ENCODE measurements at regions not wholly inside any gene's neighbourhood (a gene's known extent, or its start where the extent isn't known, plus 50 kb on each side); places are given as distances from the start of the nearest gene placed in this dataset.

GRCh38 chr2:13091861-13092378 is 375.2 kb downstream of the TRIB2 start:
- Histone ChIP-seq H3K36me3 (no peaks in the 10 kb centered on the region), H3K27me3 (no peaks in the 10 kb centered on the region), H3K27ac (no peak overlapping the region), H3K4me3 (no peak overlapping the region), H3K4me1 (no peaks in the 10 kb centered on the region), H3K9me3 (no peaks in the 10 kb centered on the region)
- DNase-seq (ENCODE audit: low spot score in 2 of 2): no peak
- TF ChIP-seq POLR2AphosphoS5 (IDR thresholded peaks at IDR 0.05): no peak
- no peak for TF ChIP-seq EP300 (IDR thresholded peaks at IDR 0.05)
- TF ChIP-seq CTCF (IDR thresholded peaks at IDR 0.05): no peak
- TF ChIP-seq POLR2A (IDR thresholded peaks at IDR 0.05): no peak
- 67% methylated on average over 2 of the region's 2 CpGs for WGBS

DNA sequence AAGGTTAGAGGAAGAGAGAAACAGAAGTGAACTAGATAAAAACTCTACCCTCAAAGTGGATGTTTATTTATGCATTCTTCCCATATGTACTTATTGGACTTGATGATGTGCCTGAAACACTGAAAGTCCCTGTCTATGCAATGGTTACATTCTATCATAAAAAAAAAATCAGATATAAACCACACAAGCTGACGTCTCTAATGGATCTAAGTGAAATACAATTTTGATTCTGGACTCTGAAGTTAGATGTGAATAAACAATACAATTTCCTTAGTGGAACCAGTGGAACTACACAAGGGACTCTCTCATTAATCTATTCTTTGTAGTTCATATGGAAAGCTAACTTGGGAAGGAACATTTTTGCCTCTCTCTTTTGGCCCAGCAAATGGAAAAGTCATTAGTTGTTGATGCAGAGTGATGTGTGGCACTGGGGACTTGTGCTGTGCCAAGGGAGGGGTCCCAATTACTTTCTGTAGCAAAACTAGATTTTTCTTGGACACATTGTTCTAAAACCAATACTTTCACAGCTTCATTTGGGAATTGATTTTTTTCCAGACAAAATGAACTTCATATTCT is 376.8 kb downstream of the TRIB2 start:
- no peak for DNase-seq (ENCODE audit: low spot score in 2 of 2)
- no peak overlapping the region for H3K27ac ChIP-seq
- H3K4me1 ChIP-seq: no peaks in the 10 kb centered on the region
- no peak overlapping the region for H3K4me3 ChIP-seq
- WGBS: 36% methylated on average over 1 of the region's 1 CpG
- no peak for TF ChIP-seq EP300 (IDR thresholded peaks at IDR 0.05)
- no peak for TF ChIP-seq CTCF (IDR thresholded peaks at IDR 0.05)
- TF ChIP-seq POLR2A (IDR thresholded peaks at IDR 0.05): no peak
- TF ChIP-seq POLR2AphosphoS5 (IDR thresholded peaks at IDR 0.05): no peak
- no peaks in the 10 kb centered on the region for H3K27me3 ChIP-seq
- H3K9me3 ChIP-seq: no peaks in the 10 kb centered on the region
- no peaks in the 10 kb centered on the region for H3K36me3 ChIP-seq

GRCh38 chr2:13102397-13103063 is 385.8 kb downstream of the TRIB2 start:
- 75% methylated on average over 4 of the region's 4 CpGs for WGBS
- H3K36me3 ChIP-seq: no peaks in the 10 kb centered on the region
- no peaks in the 10 kb centered on the region for H3K4me1 ChIP-seq
- TF ChIP-seq POLR2AphosphoS5 (IDR thresholded peaks at IDR 0.05) (no peak), CTCF (IDR thresholded peaks at IDR 0.05) (no peak), EP300 (IDR thresholded peaks at IDR 0.05) (no peak), POLR2A (IDR thresholded peaks at IDR 0.05) (no peak)
- no peaks in the 10 kb centered on the region for H3K9me3 ChIP-seq
- H3K4me3 ChIP-seq: no peak overlapping the region
- no peak for DNase-seq (ENCODE audit: low spot score in 2 of 2)
- no peaks in the 10 kb centered on the region for H3K27me3 ChIP-seq
- H3K27ac ChIP-seq: no peak overlapping the region

- Histone ChIP-seq H3K36me3 (no peaks in the 10 kb centered on the region), H3K4me1 (no peaks in the 10 kb centered on the region), H3K4me3 (no peak overlapping the region), H3K27me3 (no peaks in the 10 kb centered on the region), H3K27ac (no peak overlapping the region), H3K9me3 (no peaks in the 10 kb centered on the region)
- TF ChIP-seq POLR2A (IDR thresholded peaks at IDR 0.05) (no peak), EP300 (IDR thresholded peaks at IDR 0.05) (no peak), CTCF (IDR thresholded peaks at IDR 0.05) (no peak)
- WGBS: 50% methylated on average over 1 of the region's 1 CpG
- DNase-seq (ENCODE audit: low spot score in 2 of 2): no peak
Observed at GRCh38 chr2:13103151-13103550, 386.4 kb downstream of the TRIB2 start.

- WGBS: 71% methylated on average over 5 of the region's 5 CpGs
- Histone ChIP-seq H3K4me1 (no peaks in the 10 kb centered on the region), H3K9me3 (no peaks in the 10 kb centered on the region), H3K27me3 (no peaks in the 10 kb centered on the region), H3K27ac (no peak overlapping the region), H3K4me3 (no peak overlapping the region), H3K36me3 (no peaks in the 10 kb centered on the region)
- DNase-seq (ENCODE audit: low spot score in 2 of 2): no peak
- no peak for TF ChIP-seq EP300 (IDR thresholded peaks at IDR 0.05)
- TF ChIP-seq POLR2A (IDR thresholded peaks at IDR 0.05): no peak
- TF ChIP-seq CTCF (IDR thresholded peaks at IDR 0.05): no peak
- TF ChIP-seq POLR2AphosphoS5 (IDR thresholded peaks at IDR 0.05): no peak
Observed at GRCh38 chr2:13103778-13104493, 387.2 kb downstream of the TRIB2 start.

Measured in suprapubic skin (tissue), 4 donors.